ENCODE measurements at regions not wholly inside any gene's neighbourhood (a gene's known extent, or its start where the extent isn't known, plus 50 kb on each side); places are given as distances from the start of the nearest gene placed in this dataset.

GRCh38 chr12:34336619-34337465 is 314.5 kb downstream of the ALG10 start:
- no peak overlapping the region for H3K4me3 ChIP-seq
- intact Hi-C loops (cut with DNase I), result no loop called here
- H3K36me3 ChIP-seq (replicated peaks in 1 of 2; ENCODE audit: insufficient read depth in 1 of 2, low read depth in 2 of 2), result no peaks in the 10 kb centered on the region
- no peak for DNase-seq
- no peak for ATAC-seq
- TF ChIP-seq POLR2A (IDR thresholded peaks at IDR 0.05) (no peak), CTCF (IDR thresholded peaks at IDR 0.05) (no peak)
- H3K27me3 ChIP-seq, result no peaks in the 10 kb centered on the region
- H3K9me3 ChIP-seq, result peaks cover 0 to 25% (median 0%) of the 10 kb centered on the region in 3 donors
- no peak overlapping the region for H3K27ac ChIP-seq
- 46 to 62% methylated on average over 48 to 50 of the region's 53 CpGs for WGBS, 2 donors
- no peaks in the 10 kb centered on the region for H3K4me1 ChIP-seq

- peaks cover 0 to 25% (median 0%) of the 10 kb centered on the region in 3 donors for H3K9me3 ChIP-seq
- H3K4me1 ChIP-seq, result no peaks in the 10 kb centered on the region
- H3K36me3 ChIP-seq (replicated peaks in 1 of 2; ENCODE audit: insufficient read depth in 1 of 2, low read depth in 2 of 2), result no peaks in the 10 kb centered on the region
- no peaks in the 10 kb centered on the region for H3K27me3 ChIP-seq
- DNase-seq (no peak), ATAC-seq (no peak)
- intact Hi-C loops (cut with DNase I), result no loop called here
- 68 to 75% methylated on average over 16 to 22 of the region's 22 CpGs for WGBS, 2 donors
- TF ChIP-seq CTCF (IDR thresholded peaks at IDR 0.05) (no peak), POLR2A (IDR thresholded peaks at IDR 0.05) (no peak)
- no peak overlapping the region for H3K27ac ChIP-seq
- H3K4me3 ChIP-seq, result no peak overlapping the region
These were observed 316.5 kb downstream of the ALG10 start for GRCh38 chr12:34338751-34339150.

GRCh38 chr12:34339922-34340321 is 317.6 kb downstream of the ALG10 start:
- no peak for DNase-seq
- intact Hi-C loops (cut with DNase I), result no loop called here
- no peak for ATAC-seq
- H3K27me3 ChIP-seq, result no peaks in the 10 kb centered on the region
- TF ChIP-seq POLR2A (IDR thresholded peaks at IDR 0.05) (no peak), CTCF (IDR thresholded peaks at IDR 0.05) (no peak)
- 55 to 61% methylated on average over 17 to 26 of the region's 26 CpGs for WGBS, 2 donors
- H3K4me1 ChIP-seq, result no peaks in the 10 kb centered on the region
- no peak overlapping the region for H3K4me3 ChIP-seq
- H3K27ac ChIP-seq, result no peak overlapping the region
- H3K36me3 ChIP-seq (replicated peaks in 1 of 2; ENCODE audit: insufficient read depth in 1 of 2, low read depth in 2 of 2), result no peaks in the 10 kb centered on the region
- H3K9me3 ChIP-seq, result peaks cover 0 to 25% (median 0%) of the 10 kb centered on the region in 3 donors

- DNase-seq (no peak), ATAC-seq (no peak)
- WGBS, 2 donors, result 39 to 52% methylated on average over 40 to 48 of the region's 49 CpGs
- H3K4me1 ChIP-seq, result no peaks in the 10 kb centered on the region
- no peak for TF ChIP-seq POLR2A (IDR thresholded peaks at IDR 0.05)
- TF ChIP-seq CTCF (IDR thresholded peaks at IDR 0.05), result no peak
- no peaks in the 10 kb centered on the region for H3K27me3 ChIP-seq
- peaks cover 0 to 30% (median 0%) of the 10 kb centered on the region in 3 donors for H3K9me3 ChIP-seq
- H3K4me3 ChIP-seq, result no peak overlapping the region
- H3K36me3 ChIP-seq (replicated peaks in 1 of 2; ENCODE audit: insufficient read depth in 1 of 2, low read depth in 2 of 2), result no peaks in the 10 kb centered on the region
- intact Hi-C loops (cut with DNase I), result no loop called here
- no peak overlapping the region for H3K27ac ChIP-seq
These were observed 318.5 kb downstream of the ALG10 start for GRCh38 chr12:34340534-34341361.

Measured in body of pancreas (tissue), 4 donors.